ENCODE measurements at regions not wholly inside any gene's neighbourhood (a gene's known extent, or its start where the extent isn't known, plus 50 kb on each side); places are given as distances from the start of the nearest gene placed in this dataset.

DNA sequence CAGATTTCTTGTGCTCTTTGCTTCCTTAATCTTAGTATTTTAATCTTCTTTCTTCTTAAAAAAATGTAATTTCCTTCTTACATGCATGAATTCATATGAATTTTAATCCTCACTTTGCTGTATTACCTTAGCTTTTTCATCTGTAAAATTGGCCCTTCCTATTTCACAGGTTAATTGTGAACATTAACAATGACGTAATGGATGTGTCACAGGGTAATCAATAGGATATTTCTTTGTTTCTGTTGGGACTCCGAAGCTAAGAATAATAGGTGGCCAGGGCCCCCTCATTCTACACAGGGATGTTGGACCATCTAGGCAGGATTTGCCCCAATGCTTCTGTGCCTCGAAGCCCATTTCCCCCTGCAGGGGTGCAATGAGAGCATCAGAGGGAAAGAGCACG is 187.4 kb upstream of the NFIB start:
- H3K9me1 ChIP-seq (ENCODE audit: control insufficient read depth, insufficient read depth, low read length), result no peaks in the 10 kb centered on the region
- H3K4me1 ChIP-seq (replicated peaks in 1 of 2; ENCODE audit: control insufficient read depth in 2 of 2, insufficient read depth in 2 of 2, low read length in 2 of 2), result no peaks in the 10 kb centered on the region; a peak in 1 of 5 replicates
- in situ Hi-C loops (cut with MboI) (no loop called here), intact Hi-C loops (cut with micrococcal nuclease) (no loop called here)
- ATAC-seq (no peak), DNase-seq (ENCODE audit: extremely low read depth in 1 of 4, low spot score in 3 of 4) (no peak), FAIRE-seq (no peak)
- no peak overlapping the region for H2AFZ ChIP-seq (ENCODE audit: low read depth, low read length)
- peak; percentile 40 for TF ChIP-seq PRDM10 (IDR thresholded peaks at IDR 0.05; ENCODE audit: partially characterized antibody)
- TF ChIP-seq CC2D1A (IDR thresholded peaks at IDR 0.05), result no peak
- TF ChIP-seq ZBTB43 (CRISPR knock-in tag; IDR thresholded peaks at IDR 0.05), result no peak
- TF ChIP-seq ZFX (CRISPR knock-in tag; IDR thresholded peaks at IDR 0.05), result no peak
- no peaks in the 10 kb centered on the region for H3K36me3 ChIP-seq (ENCODE audit: control insufficient read depth, insufficient read depth, low read length)
- H3K4me3 ChIP-seq, result no peak overlapping the region
- ChIA-PET POLR2A (no interaction called here), CTCF (ENCODE audit: low intra/inter-chr PET ratio) (no interaction called here)
- H3K27me3 ChIP-seq (ENCODE audit: control insufficient read depth in 2 of 2, insufficient read depth in 2 of 2, low read length in 2 of 2), result no peaks in the 10 kb centered on the region
- H3K4me2 ChIP-seq (ENCODE audit: insufficient read depth, low read length), result no peak overlapping the region
- H3K79me2 ChIP-seq (ENCODE audit: control insufficient read depth, insufficient read depth, low read length), result no peaks in the 10 kb centered on the region
- H3K9ac ChIP-seq (ENCODE audit: insufficient read depth in 1 of 2, low read depth in 2 of 2, low read length in 2 of 2), result no peak overlapping the region
- no peaks in the 10 kb centered on the region for H3K9me3 ChIP-seq (replicated peaks; ENCODE audit: control insufficient read depth, insufficient read depth, low read depth, low read length)
- no peaks in the 10 kb centered on the region for H4K20me1 ChIP-seq (replicated peaks; ENCODE audit: control insufficient read depth, insufficient read depth, low read length)
- BruUV-seq (replicated peaks), result no TSS peak
- no peak overlapping the region for H3K27ac ChIP-seq (ENCODE audit: extremely low read depth, low read depth, low read length)
- WGBS (ENCODE audit: insufficient coverage, low coverage, missing lambda C conversion rate), result 58% methylated on average over 4 of the region's 4 CpGs

All from K562 (cell line).